Type B pancreatic cell (in vitro differentiated cells): ENCODE measurements at regions not wholly inside any gene's neighbourhood (a gene's known extent, or its start where the extent isn't known, plus 50 kb on each side); places are given as distances from the start of the nearest gene placed in this dataset.

ENCODE experiments used
- DNase-seq: peaks from one replicate; pipeline ENCODE4 v3.0.0; 2021; ENCODE audit warnings: mixed read lengths; ENCODE audit not compliant: unreplicated experiment; ENCODE audit errors: extremely low spot score
- H3K27ac Mint-ChIP-seq: 2 replicates; pipeline ENCODE4 v1.8.0; 2021; ENCODE audit warnings: mild to moderate bottlenecking, mixed read lengths
- H3K27me3 Mint-ChIP-seq: 2 replicates; pipeline ENCODE4 v1.8.0; 2021; ENCODE audit warnings: mixed read lengths
- H3K36me3 Mint-ChIP-seq: 2 replicates; pipeline ENCODE4 v1.8.0; 2021; ENCODE audit warnings: mixed read lengths
- H3K4me1 Mint-ChIP-seq: one replicate; pipeline ENCODE4 v1.8.0; 2021; ENCODE audit warnings: mixed read lengths; ENCODE audit not compliant: unreplicated experiment
- H3K4me3 Mint-ChIP-seq: 2 replicates; pipeline ENCODE4 v1.8.0; 2021; ENCODE audit warnings: mild to moderate bottlenecking, mixed read lengths
- H3K9me3 Mint-ChIP-seq: 2 replicates; pipeline ENCODE4 v1.8.0; 2021; ENCODE audit warnings: mixed read lengths
- TF ChIP-seq, protein P1 (sequence below): fragments of 200-600 bp; sonication (generic); conservative IDR thresholded peaks from 2 replicates; pipeline ENCODE4 v1.5.0; 2021; ENCODE audit warnings: antibody characterized with exemption, mild to moderate bottlenecking

DNA sequence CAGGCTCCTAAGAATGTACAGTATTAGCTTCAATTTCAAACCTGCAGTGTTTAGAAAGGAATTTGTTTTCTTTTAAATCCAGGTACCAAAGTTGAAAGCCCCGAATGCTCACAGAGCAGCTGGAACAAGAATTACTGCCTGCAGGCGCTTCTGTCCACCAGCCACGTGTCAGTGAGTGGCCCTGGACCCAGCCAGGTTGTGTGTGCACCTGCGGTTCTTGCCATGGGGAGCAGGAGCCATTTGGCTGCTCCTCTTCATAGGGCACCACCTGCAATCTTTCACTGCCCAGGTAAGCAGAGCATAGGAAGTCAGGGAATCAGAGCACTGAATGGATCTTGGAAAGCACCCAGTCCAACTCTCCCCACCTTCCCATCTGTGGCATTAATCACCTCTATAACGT, 79.5 kb upstream of the PIP5K1B start:
- Mint-ChIP-seq H3K4me1 (no peaks in the 10 kb centered on the region), H3K27ac (no peak overlapping the region), H3K27me3 (peaks cover 6% of the 10 kb centered on the region), H3K4me3 (no peak overlapping the region), H3K36me3 (no peaks in the 10 kb centered on the region), H3K9me3 (no peaks in the 10 kb centered on the region)
- TF ChIP-seq, protein P1, sequence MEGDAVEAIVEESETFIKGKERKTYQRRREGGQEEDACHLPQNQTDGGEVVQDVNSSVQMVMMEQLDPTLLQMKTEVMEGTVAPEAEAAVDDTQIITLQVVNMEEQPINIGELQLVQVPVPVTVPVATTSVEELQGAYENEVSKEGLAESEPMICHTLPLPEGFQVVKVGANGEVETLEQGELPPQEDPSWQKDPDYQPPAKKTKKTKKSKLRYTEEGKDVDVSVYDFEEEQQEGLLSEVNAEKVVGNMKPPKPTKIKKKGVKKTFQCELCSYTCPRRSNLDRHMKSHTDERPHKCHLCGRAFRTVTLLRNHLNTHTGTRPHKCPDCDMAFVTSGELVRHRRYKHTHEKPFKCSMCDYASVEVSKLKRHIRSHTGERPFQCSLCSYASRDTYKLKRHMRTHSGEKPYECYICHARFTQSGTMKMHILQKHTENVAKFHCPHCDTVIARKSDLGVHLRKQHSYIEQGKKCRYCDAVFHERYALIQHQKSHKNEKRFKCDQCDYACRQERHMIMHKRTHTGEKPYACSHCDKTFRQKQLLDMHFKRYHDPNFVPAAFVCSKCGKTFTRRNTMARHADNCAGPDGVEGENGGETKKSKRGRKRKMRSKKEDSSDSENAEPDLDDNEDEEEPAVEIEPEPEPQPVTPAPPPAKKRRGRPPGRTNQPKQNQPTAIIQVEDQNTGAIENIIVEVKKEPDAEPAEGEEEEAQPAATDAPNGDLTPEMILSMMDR: no peak
- no peak for DNase-seq

DNA sequence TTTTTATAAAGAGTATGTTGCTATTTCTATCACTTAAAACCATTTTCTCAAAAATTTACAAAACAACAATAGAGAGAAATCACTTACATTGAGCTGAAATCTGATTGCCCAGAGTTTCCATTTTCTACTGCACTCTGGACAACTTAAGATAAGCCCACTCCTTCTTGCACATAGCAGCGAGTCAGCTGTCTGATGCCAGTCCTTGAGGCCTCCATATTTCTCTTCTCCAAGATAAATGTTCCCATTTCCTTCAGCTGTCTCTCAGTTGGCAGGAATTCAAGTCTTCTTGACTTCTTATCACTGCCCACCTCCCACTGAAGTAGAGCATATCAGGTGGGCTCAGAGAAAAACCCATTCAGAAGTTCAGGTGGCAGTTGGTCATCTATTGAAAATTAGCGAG, 78.5 kb upstream of the PIP5K1B start:
- no peak for DNase-seq
- no peak overlapping the region for H3K4me3 Mint-ChIP-seq
- no peaks in the 10 kb centered on the region for H3K9me3 Mint-ChIP-seq
- no peaks in the 10 kb centered on the region for H3K4me1 Mint-ChIP-seq
- no peak overlapping the region for H3K27ac Mint-ChIP-seq
- H3K36me3 Mint-ChIP-seq: no peaks in the 10 kb centered on the region
- peaks cover 7% of the 10 kb centered on the region for H3K27me3 Mint-ChIP-seq
- TF ChIP-seq, protein P1: no peak

DNA sequence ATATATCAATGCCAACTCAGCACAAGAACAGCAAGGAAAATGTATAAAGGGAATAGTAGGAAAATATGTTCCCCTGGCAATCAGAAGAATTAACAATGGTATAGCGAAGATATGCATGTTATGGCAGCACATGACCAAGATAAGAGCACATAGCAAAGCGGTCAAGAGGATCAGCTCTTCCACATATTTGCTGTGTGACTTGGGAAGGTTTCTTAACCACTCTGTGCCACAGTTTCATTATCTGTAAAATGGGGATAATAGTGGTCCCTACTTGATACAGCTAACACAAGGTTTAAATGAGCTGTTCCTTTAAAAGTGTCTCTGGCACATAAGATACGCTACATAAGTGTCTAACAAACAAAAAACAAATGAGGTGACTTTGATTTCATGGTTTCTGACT, 77.9 kb upstream of the PIP5K1B start:
- no peak overlapping the region for H3K27ac Mint-ChIP-seq
- no peaks in the 10 kb centered on the region for H3K4me1 Mint-ChIP-seq
- H3K27me3 Mint-ChIP-seq: peaks cover 11% of the 10 kb centered on the region
- no peak overlapping the region for H3K4me3 Mint-ChIP-seq
- no peaks in the 10 kb centered on the region for H3K36me3 Mint-ChIP-seq
- no peak for DNase-seq
- H3K9me3 Mint-ChIP-seq: no peaks in the 10 kb centered on the region
- TF ChIP-seq, protein P1: no peak

DNA sequence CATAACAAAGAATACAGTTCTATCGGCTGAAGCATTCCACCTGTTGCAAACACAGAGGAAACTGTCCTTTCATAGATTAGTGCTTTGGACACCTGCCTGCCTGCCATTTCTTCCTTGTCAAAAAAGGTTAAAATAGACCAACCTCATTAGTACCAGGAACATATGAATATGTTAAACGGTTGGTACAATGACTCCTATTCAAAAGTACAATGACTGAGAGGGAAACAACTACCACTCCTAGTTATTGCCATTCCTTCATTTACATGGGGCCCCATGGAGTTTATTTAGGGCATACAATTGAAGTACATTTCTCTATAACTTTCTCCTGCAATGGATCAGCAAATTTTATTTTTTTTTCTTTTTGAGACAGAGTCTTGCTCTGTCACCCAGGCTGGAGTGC, 77.4 kb upstream of the PIP5K1B start:
- Mint-ChIP-seq H3K4me3 (no peak overlapping the region), H3K27ac (no peak overlapping the region), H3K27me3 (peaks cover 11% of the 10 kb centered on the region), H3K36me3 (no peaks in the 10 kb centered on the region), H3K9me3 (no peaks in the 10 kb centered on the region), H3K4me1 (no peaks in the 10 kb centered on the region)
- no peak for DNase-seq
- TF ChIP-seq, protein P1: no peak

DNA sequence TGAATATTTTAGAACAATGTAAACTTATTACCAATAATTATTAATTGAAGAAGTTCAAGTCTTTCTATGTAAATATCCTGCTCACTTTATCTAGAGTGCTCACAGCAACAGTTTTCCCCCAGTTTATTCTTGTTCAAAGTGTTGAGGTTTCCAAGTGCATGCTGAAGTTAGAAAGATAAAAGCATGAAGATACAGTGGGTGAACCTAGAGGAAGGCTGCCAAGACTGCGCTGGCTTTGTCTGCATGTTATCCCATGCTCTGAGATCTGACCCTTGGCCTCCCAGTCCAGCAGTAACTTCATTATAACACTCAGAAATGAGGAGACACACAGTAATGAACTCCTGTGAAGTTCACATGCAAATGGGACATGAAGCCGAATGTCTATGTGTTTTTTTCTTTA, 76.0 kb upstream of the PIP5K1B start:
- H3K4me1 Mint-ChIP-seq: no peaks in the 10 kb centered on the region
- H3K36me3 Mint-ChIP-seq: no peaks in the 10 kb centered on the region
- no peaks in the 10 kb centered on the region for H3K9me3 Mint-ChIP-seq
- no peak overlapping the region for H3K27ac Mint-ChIP-seq
- peaks cover 11% of the 10 kb centered on the region for H3K27me3 Mint-ChIP-seq
- DNase-seq: no peak
- TF ChIP-seq, protein P1: no peak
- no peak overlapping the region for H3K4me3 Mint-ChIP-seq

DNA sequence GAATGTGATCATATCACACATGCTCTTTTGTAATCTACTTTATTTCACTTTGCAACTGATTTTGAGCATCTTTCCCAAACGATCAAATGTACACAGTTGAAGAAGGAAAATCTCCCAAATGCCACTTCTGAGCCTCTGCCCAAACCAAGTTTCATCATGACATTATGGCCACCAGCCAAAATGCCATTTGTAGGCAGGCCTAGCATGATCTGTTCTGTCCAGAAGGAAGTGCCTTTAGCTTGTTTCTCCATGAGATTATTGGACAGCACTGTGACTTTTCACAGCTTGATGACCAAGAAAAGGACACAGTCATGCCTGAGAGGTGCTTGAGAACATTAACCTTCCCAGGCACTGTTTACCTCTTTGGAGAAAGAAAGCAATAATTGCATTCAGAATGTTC, 73.2 kb upstream of the PIP5K1B start:
- H3K4me3 Mint-ChIP-seq: no peak overlapping the region
- H3K4me1 Mint-ChIP-seq: no peaks in the 10 kb centered on the region
- peaks cover 7% of the 10 kb centered on the region for H3K27me3 Mint-ChIP-seq
- H3K9me3 Mint-ChIP-seq: no peaks in the 10 kb centered on the region
- no peak for DNase-seq
- no peak overlapping the region for H3K27ac Mint-ChIP-seq
- H3K36me3 Mint-ChIP-seq: no peaks in the 10 kb centered on the region
- TF ChIP-seq, protein P1: no peak
